Mucosa of gallbladder (tissue), 1 donor: ENCODE measurements at regions not wholly inside any gene's neighbourhood (a gene's known extent, or its start where the extent isn't known, plus 50 kb on each side); places are given as distances from the start of the nearest gene placed in this dataset.

ENCODE experiments used
- DNase-seq: peaks from one replicate; pipeline ENCODE4 v3.0.0-alpha.2; 2020; ENCODE audit warnings: low spot score
- donor health status: DM: no; HTN: no; CAD: no.

DNA sequence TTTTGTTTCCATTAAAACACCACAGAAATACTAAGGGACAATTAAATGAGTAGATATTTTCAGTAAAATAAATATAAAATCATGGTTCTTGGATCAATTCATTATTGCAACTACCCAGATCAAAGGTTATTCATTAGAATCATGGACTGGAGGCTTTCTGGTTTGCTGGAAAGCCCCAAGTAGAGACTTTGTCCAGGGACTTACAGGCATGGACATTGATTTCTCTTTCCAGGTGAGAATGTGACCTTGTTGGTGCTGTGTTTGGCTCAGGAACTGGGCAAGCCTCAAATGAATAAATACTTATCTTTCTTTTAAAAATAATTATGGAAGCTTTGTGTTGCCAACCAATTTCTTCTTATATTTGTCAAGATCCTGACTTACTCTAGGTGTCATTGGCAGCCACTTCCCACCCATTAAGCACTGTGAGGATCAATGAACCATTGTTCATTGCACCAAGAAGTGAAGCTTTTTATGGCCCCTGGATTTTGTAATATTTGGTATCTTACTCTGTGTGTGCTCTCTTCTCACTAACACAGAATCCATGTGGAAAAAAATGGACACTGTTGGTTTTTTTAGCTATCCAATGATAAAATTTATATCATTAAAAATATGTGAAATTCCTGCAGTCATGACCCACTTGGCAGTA lies 205.8 kb upstream of the NRXN1 start:
- no peak for DNase-seq

DNA sequence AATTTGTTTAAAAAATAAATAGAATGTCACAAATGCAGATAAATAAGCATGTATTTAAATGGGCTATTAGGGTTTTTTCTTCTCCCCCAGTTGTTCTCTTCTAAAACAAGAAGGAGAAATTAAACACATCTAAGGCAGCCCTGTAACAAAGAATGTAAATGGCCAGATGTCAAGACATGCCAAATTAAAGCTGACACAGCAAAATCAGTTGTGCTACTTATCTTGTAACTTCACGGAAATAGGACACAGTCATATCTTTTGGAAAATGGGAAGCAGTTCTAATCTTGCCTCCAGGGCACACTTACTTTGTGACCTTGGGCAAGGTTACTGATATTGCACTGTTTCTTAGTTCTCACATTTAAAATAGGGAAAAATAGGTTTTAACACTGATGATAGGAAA lies 200.1 kb upstream of the NRXN1 start:
- no peak for DNase-seq

DNA sequence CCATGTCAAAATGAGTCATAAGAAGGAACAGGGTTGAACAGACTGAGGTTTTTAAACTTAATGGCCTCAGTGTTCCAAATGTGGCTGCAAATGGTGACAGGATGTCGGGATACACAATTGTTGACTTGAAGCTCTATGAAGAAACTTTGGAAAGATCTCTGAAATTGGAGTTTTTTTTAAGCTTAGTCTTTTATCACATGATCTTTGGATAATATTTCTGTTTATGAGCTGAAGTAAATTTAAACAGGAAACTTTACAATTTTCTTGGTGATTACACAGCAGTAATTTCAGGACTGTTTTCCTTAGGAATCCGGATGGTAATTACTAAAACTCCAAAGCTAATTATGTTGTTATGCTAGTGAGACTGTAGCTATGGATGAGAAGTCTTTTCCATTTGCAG lies 199.1 kb upstream of the NRXN1 start:
- DNase-seq = no peak

DNA sequence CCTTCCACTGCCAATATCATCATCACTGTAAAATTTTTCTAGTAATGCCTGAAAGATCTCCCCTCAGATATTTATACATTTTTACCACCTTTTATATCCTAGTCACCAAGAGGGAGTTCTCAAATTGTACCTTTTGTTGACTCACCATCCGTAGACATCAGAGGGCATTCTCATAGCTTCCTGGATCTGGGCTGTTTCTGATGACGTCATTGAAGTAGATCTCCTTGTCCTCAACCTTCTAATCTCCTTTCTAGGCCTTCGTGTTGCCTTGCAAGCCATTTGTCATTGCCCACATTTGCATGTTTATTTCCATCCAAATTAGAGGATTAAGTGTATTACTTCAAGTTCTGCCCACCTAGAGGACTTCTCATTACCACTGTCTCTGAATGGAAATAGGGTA lies 193.4 kb upstream of the NRXN1 start:
- DNase-seq = no peak

DNA sequence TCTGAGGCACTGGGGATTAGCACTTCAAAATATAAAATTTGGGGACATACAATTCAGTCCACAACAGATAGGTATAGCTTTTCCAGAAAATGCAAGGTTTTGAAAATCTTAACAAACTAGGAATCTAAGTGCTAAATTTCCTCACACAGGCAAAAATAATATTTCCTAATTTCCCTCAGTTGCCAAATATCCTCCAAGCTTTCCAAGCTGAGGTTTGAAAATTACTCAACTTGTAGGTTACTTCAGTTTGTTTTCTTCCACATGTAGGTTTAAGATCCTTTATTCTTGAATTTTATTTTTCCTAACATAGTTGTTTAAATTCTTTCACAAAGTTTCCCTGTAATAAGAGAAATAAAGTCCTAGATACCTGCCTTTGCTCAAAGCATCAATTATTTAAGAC lies 192.9 kb upstream of the NRXN1 start:
- no peak for DNase-seq

DNA sequence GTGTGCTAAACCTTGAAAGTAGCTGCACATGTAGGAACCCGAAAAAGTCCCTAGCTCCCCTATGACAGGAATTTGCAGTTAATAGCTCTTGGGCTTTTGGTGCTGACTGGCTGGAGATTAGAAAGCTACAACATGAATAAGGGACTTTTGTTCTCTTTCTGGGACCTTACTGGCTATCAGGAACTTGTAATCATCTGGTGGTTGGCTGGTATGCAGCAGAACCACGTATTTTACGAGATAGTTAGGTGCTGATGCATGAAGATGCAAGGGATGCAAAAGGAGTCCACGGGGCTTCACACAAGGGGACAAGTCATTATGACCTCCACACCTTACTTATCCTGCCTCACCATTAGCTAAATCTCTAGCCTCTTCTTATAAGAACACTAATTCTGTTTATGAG lies 190.2 kb upstream of the NRXN1 start:
- no peak for DNase-seq

DNA sequence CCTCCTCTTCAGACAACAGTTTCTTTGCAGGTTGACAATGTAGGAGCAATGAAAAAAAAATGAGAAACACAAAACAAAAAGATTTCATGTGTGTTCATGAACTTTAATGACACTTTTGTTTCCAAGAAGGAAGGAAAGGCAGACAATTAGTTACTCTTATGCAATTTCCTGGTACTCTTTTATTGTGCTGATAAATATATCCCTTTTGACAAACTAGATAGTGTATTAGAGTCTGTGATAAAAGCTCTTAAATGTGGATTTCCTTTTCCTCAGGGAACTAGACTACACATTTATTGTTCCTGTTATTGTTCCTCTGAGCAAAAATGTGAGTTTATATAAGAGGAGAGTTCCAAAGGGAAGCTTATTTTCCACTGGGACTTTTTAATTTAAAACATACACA lies 188.7 kb upstream of the NRXN1 start:
- no peak for DNase-seq

DNA sequence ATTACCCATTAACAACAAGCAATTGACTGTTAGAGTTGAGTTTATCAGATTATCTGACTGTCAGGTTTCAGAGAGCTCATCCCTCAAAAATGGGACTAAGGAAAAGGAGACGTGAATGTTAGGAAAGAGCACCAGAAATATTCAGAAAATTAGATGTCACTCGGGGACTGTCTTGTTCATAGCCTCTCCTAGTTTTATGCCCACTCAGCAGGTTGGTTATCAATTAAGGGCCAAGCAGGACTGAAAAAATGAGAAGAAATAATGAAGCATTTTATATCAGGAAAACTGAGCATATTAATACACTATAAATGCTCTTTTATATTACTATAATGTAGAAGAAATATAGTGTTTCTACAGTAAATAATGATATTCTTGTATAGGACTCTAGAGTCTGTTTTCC lies 188.1 kb upstream of the NRXN1 start:
- DNase-seq = no peak

DNA sequence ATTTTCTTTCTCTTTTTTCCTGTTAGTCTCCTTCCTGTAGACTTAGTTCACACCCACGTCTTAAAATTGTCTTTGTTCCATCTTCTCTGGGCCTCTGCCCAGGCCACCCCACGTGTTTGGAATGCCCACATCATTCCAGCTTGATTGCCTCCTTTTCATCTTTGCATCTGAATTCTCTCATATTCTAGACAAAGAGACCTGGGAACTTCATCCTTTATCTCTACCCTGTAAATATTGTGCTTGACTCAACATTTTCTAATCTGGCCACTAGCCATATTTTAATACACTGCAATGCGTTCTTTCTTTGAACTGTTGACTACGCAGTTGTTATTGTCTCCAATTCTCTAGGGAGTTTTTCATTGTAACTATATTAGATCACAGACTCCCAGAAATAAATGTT lies 187.5 kb upstream of the NRXN1 start:
- DNase-seq = no peak

DNA sequence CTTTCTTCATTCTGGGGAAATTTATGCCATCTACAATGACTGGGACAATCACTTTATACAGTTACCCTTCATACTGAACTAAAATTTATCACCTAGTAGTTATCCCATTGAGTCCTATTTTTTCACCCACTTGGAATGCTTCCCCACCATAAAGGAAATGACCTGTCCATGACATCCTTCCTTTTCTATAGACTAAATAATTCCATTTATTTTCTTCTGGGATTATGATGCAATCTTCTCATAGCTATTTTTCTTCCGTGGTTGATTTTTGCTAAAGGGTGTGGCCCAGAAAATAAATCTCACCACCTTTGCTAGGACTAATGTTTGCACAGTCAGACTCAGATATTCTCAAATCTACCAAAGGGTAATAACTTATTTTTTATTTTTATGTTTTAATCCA lies 186.1 kb upstream of the NRXN1 start:
- DNase-seq = no peak

DNA sequence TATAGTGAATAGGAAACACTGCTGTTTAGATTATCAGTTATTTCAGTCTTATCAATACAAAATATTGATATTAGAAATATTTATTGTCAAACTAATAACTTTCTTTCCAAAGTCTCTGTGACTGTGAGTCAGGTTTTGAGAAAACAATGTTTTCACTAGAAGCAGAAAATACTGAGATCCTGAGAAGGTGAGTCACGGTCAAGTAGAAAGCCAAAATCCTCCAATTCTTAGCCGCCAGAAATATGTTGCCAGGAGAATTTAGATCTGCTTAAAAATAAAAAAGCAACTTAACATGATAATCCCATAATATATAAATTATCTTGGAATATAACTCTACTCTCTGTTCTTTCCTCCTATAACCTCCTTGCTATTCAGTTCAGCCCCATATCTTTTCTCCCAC lies 181.9 kb upstream of the NRXN1 start:
- no peak for DNase-seq

DNA sequence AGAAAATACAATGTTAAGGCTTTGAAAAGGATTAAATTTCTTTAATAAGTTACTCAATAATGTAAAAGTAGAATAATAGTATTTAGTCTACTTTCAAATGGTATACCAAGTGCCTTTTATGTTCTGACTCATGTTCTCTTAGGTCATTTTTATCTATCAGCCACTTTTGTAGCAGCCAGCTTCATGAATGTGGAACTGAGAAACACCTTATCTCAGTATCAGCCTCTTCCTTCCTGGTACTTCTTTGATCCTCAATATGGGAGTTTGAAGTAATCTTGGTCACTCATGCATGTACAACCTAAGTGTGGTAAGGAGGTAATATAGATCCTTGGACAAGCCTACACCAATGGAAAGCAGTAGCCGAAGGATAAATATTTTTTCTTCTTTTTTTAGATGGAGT lies 180.4 kb upstream of the NRXN1 start:
- DNase-seq = no peak

DNA sequence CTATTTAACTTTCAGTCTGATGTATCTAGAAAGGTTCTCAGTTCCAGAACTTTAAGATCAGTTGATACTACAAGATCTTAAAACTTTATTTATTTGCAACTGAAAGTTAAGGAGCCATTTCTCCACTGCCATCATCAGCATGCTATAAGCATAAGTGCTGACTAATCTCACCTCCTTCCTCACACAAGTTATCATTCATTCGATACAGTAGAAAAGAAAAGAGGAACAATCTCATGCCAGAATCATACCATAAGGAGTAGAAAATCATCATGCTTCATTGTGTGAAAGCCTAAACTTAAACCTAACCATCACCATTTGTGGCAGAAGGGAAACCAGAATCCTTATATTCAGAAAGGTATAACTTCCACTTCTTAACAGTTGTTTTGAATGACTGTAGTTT lies 176.6 kb upstream of the NRXN1 start:
- no peak for DNase-seq

DNA sequence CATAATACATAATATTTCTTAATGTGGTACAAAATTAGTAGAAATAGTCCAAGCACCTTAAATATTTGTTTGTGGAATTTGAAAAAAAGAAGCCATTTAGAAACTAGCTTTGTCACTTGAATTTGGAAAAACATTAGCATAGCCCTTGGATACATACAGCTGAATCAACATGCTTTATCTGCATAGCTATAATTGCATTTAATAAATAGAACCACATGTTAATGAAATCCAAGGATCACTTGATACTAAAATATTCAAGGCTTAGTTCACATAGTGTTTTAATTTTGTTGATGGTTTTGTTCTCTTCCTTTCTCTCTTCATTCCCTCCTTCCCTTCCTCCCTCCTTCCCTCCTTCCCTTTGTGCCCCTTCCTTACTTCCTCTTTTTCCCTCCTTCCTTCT lies 169.4 kb upstream of the NRXN1 start:
- no peak for DNase-seq

DNA sequence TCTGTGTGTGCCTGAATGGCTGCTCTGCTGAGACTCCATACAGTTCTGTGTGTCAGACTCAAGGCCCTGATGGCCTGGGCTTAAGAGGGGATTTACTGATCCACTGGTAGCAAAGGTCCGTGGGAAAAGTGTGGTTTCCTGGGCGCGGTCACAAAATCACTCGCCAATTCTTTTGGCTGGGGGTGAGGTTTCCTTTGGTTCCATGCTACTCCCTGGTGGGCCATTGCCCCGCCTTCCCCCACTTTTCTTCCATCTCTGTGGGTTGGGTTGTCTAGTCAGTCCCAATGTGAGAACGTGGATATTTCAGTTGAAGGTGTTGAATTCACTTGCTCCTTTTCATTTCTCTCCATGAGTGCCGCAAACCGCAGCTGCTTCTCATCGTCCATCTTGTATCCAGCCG lies 162.7 kb upstream of the NRXN1 start:
- no peak for DNase-seq

DNA sequence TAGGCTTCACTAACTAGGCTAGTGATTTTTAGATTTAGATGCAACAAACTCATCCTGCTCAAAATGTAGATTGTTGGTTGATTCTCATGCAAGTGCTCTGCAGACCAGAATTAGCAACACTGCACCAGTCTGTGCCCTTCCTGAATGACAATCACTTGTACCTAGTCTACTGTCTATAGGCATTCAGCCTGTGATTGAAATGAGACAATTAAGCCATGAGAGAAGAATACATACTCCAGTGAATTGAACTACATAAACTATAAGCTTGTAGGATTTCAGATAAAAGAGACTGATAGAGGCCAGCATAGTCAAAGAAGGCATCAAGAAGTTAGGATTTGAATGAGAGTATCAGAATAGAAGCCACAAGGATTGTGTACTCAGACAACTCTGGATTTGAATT lies 138.3 kb upstream of the NRXN1 start:
- no peak for DNase-seq

DNA sequence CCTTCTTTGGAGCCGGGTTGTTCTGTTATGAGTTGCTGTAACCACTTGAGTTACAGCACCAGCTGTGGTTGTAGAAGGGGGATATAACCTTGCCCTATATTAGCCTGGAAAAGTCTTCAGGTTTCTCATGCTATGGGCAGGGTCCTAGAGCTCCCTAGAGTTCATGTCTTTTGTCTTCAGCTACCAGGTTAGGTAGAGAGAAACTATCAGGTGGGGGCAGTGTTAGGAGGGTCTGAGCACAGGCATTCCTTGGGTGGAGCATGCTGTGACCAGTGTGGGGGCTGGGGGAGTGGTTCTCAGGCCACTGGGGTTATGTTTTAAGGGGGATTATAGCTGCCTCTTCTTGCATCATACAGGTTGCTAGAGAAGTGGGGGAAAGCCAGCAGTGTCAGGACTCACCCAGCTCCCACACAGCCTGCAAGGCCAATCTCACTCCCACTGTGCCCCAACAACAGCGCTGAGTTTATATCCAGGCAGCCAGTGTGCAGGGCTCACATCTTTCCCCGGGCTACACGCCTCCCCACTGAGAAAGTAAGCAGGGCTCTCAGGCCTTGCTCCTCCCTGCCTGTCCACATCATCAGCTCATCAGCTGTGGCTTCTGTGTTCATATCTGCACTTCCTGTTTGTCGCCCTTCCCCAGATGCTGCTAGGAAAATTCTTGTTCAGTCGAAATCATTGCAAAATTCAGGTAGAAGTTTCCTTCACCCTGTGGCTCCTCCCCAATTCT lies 133.8 kb upstream of the NRXN1 start:
- DNase-seq = no peak

DNA sequence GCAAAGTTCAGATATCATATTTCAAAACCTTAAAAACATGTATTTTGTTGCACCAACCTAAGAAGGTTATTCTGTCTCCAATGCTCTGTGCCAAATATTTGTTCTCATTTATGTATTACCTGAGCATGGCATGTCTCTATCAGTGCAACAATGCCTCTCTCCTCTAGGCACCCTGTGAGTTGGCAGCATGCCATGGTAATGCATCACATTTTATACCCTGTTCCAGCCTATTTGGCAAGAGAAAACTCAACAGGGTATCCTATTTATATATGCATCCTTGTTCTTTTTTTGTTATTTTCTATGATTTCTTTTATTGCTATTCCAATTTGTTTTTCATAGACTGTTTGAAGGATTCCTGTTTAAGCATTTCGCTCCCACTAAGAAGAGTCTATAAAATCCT lies 126.3 kb upstream of the NRXN1 start:
- no peak for DNase-seq

DNA sequence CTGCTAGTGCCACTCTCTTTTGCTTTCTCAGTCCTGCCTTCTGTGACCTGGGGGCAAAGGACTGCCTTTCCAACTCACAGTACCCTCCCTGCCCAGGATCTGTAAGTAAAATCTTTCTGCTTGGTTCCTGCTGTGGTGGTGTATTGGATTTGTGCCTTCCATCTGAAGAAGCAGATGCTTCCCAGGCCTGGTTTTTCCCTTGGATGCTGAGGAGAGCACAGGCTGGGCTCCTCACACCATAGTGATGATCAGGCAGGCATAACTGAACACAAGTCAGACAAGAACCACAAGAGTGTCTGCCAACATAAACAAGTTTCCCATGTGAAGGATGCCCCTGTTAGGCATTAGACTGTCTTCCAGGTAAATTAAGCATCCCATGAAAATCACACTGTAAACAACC lies 121.3 kb upstream of the NRXN1 start:
- DNase-seq = no peak

DNA sequence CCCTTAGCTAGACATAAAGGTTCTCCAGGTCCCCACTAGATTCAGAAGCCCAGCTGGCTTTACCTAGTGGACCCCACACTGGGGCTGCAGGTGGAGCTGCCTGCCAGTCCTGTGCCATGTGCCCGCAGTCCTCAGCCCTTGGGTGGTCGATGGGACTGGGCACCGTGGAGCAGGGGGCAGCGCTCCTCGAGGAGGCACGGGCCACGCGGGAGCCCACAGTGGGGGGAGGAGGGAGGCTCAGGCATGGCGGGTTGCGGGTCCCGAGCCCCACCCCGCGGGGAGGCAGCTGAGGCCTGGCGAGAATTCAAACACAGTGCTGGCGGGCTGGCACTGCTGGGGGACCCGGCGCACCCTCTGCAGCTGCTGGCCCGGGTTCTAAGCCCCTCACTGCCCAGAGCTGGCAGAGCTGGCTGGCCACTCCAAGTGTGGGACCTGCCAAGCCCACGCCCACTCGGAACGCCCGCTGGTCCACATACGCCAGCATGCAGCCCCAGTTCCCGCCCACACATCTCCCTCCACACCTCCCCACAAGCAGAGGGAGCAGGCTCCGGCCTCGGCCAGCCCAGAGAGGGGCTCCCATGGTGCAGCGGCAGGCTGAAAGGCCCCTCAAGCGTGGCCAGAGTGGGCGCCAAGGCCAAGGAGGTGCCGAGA lies 119.7 kb upstream of the NRXN1 start:
- DNase-seq = no peak

DNA sequence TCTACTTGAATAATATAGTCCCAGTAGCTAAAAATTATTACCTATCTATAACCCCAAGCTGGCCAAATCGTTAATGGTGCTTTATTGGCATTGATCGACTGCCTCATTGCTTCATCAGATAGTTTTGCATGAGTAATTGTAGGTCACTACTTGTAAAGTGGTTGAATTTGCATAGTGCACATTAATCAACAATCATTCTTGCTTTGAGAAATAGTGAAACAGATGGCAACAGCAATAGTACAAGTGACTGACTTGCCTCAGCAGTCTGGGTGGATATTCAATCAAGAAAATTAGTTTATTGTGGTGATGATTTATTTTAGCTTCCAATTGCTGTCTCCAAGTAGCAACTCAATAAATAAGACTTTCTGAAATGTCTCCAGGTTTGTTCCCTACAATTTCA lies 117.8 kb upstream of the NRXN1 start:
- DNase-seq = no peak

DNA sequence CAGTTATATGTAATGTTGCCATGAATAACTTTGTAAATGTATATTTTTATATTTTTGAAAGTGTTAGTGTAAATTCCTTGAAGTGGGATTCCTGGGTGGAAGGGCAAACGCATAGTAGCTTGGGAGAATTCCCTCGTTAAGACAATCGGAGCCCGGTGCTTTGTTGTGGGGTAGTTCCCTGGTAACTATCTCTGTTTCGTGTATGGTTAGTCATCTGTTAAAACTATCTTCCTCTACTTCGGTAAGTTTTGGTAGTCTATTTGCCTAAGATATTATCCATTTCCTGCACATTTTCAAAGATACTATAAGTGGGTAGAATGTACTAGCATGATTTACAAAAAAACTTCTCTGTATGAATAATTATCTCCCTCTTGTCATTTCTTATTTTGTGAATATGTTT lies 113.8 kb upstream of the NRXN1 start:
- no peak for DNase-seq

DNA sequence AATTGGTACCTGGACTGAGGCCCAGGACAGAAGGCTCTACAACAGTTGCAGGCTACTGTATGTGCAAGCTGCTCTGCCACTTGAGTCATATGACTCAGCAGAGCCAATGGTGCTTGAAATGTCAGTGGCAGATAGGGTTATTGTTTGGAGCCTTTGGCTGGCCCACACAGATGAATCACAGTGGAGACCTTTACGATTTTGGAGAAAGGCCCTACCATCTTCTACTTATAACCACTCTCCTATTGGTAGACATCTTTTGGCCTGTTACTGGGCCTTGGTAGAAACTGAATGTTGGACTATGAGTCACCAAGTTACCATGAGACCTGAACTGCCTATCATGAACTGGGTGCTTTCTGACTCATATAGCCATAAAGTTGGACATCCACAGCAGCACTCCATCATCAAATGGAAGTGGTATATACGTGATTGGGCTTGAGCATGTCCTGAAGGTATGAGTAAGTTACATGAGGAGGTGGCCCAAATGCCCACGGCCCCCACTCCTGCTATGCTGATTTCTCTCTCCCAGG lies 88.9 kb upstream of the NRXN1 start:
- DNase-seq = no peak
